Activated CD8-positive, alpha-beta memory T cell treated with anti-CD3 and anti-CD28 coated beads, Interleukin-2, amount 50 U/mL, for 24 hours (primary cell): ENCODE measurements at regions not wholly inside any gene's neighbourhood (a gene's known extent, or its start where the extent isn't known, plus 50 kb on each side); places are given as distances from the start of the nearest gene placed in this dataset.

Experiments used
- DNase-seq: peaks from one replicate; pipeline ENCODE4 v3.0.0-alpha.2; 2020; ENCODE audit errors: extremely low read depth

- no peak for DNase-seq
Observed at GRCh38 chr6:12661432-12662089, 55.0 kb upstream of the PHACTR1 start.
